OCI-LY1 (cell line): ENCODE measurements at regions not wholly inside any gene's neighbourhood (a gene's known extent, or its start where the extent isn't known, plus 50 kb on each side); places are given as distances from the start of the nearest gene placed in this dataset.

Source experiments
- EZH2 ChIP-seq: fragments of 200-600 bp; sonication (generic), shearing (Covaris generic); IDR thresholded peaks from 2 replicates; pipeline ENCODE4 v1.8.0; 2017; ENCODE audit warnings: borderline replicate concordance, mixed run types, mild to moderate bottlenecking, antibody characterized with exemption, low read length, moderate library complexity, mixed read lengths
- TF ChIP-seq, protein P1 (sequence below): fragments of 200-600 bp; sonication (generic), shearing (Covaris generic); IDR thresholded peaks from 2 replicates; pipeline ENCODE4 v1.5.1; 2017; ENCODE audit warnings: mild to moderate bottlenecking, antibody characterized with exemption, low read length, moderate library complexity, mixed read lengths

DNA sequence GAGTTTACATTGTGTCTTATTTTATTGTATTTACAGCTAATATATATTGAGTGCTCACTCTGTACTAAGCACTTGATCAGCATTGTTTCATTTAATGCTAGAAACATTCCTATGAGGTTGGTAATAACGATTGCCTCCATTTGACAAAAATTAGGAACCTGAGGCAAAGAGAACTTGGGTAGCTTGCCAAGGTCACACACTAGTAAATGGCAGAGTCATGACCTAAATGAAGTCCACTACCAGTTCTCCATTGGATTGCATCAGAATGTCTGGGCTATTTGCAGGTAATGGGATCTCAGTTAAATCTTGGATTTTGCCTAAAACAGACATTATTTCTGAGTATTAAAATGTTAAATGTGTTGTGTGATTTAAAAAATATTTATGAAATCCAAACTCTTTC, 65.8 kb upstream of the CRIM1 start:
- no peak for TF ChIP-seq EZH2
- TF ChIP-seq, protein P1, sequence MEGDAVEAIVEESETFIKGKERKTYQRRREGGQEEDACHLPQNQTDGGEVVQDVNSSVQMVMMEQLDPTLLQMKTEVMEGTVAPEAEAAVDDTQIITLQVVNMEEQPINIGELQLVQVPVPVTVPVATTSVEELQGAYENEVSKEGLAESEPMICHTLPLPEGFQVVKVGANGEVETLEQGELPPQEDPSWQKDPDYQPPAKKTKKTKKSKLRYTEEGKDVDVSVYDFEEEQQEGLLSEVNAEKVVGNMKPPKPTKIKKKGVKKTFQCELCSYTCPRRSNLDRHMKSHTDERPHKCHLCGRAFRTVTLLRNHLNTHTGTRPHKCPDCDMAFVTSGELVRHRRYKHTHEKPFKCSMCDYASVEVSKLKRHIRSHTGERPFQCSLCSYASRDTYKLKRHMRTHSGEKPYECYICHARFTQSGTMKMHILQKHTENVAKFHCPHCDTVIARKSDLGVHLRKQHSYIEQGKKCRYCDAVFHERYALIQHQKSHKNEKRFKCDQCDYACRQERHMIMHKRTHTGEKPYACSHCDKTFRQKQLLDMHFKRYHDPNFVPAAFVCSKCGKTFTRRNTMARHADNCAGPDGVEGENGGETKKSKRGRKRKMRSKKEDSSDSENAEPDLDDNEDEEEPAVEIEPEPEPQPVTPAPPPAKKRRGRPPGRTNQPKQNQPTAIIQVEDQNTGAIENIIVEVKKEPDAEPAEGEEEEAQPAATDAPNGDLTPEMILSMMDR, result no peak
